GM18870 (cell line): ENCODE measurements at regions not wholly inside any gene's neighbourhood (a gene's known extent, or its start where the extent isn't known, plus 50 kb on each side); places are given as distances from the start of the nearest gene placed in this dataset.

ENCODE experiments used
- ATAC-seq: cut with Tn5 transposase; IDR thresholded peaks from one replicate; pipeline ENCODE4 v1.9.1; 2021; ENCODE audit warnings: moderate library complexity; ENCODE audit not compliant: unreplicated experiment

DNA sequence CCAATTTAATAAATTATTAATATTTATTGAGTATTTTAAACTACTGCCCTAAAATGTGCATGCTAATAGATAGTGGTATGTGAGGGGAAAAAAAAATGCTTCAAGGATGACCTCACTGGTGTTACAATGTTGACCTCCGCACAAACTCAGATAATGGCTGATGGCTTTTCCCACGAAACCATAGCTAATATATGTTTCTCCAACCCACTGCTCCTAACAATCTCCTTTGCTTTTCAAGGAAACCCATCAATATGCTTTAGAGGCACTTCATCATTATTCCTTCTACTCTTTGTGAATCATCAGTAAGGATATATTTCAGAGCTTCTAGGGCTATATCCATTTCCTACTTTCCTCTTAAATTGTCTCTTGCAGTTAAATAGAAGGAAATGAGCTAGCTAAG lies 1752.0 kb upstream of the TENM3 start:
- no peak for ATAC-seq

DNA sequence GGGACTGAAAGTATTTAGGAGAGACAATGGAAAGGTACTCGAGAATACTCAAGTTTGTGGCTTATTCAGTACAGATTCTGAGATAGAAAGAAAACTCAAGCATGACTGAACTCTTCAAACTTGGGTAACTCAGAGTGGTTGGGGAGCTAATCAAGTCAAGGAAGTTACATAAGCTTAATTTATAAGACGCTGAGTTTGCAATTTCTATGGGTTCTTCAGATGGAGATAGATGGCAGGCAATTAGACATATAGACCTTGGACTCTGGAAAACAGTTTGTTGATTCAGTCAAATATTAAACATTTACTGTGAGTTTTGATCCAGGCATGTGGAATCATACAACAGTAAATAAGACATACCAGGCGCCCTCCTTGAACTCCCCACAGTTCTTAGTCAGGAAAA lies 1749.9 kb upstream of the TENM3 start:
- no peak for ATAC-seq

DNA sequence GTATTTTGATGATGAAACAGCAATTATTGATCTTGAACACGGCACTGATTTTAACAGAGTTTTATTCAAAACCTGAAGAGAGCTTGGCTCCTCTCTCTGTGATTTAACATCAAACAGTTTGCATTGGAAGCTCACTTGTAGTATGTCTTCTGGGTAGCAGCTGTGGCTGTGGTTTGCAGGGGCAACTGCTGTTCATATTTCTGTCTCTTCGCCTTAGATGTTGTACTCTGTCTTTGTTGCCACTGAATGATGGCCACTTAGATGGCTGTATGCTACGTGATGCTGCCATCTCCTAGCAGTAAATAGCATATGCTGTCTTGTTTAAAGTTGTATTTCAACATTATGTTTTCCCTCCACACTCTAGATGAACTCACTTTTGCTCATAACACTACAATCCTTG lies 1743.0 kb upstream of the TENM3 start:
- no peak for ATAC-seq

DNA sequence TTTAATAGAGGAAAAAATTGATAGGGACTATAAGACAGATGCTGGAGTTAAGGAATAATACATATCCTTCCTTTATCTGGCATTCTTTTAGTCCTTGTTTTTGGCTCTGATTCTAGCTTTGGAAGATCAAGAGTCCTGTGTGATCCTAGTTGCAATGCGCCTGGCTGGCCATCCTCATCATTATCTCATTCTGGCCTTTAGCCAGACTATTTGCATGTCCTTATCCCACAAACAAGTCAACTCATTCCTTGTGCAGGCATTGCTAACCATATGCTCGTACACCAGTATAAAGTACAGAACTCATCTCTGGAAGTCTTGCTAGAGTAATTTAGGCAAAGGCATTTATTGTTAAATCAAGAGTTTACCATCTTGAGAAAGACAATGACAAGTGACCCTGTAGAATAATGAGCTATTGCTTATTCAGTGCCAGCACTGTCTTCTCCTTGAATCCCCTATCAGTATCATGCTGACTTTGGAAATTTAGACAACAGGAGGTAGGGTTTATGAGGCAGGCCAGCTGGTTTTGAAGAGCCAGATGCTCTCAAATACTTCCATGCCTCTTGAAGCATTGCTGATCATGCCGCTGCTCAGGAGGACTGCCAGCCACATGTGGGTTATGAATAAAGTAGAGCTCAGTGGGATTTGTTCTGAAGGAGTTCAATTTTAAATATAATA lies 1730.3 kb upstream of the TENM3 start:
- ATAC-seq, result no peak

DNA sequence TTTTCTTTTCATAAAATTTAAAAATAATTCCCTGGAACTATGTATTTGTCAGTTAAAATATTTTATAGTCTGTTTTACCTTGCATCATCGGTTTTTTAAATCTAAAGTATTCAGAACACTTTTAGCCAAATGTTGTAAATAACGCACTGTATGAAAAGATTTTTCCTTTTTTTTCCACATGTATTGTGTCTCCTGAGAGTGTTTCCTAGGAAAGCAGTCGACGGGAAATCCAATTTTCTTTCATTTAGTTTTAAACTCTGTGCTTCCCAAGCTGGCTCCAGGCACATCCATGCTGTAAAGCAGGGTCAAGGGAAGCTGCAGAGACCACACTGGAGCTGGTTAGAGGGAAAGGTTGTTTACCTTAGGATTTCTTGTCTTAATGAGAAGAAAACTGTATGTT lies 1724.3 kb upstream of the TENM3 start:
- no peak for ATAC-seq

DNA sequence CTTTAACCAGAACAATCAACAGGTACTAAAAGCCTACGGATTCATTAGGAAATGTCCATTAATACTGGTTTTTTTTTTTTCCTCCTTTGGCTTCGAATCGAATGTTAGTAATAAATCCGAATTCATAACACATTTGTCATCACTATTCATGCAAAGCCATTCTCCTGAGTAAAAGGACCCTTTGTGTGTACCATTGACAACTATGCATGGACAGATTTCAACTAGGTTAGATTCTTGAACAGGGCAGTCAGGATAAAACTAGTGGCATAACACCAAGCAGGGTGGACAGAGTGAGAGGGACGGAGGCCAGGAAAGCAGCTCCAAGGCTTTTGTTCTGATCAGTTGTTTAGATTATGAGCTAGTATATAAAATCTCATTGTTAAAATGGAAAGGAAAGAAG lies 1722.0 kb upstream of the TENM3 start:
- ATAC-seq, result no peak

DNA sequence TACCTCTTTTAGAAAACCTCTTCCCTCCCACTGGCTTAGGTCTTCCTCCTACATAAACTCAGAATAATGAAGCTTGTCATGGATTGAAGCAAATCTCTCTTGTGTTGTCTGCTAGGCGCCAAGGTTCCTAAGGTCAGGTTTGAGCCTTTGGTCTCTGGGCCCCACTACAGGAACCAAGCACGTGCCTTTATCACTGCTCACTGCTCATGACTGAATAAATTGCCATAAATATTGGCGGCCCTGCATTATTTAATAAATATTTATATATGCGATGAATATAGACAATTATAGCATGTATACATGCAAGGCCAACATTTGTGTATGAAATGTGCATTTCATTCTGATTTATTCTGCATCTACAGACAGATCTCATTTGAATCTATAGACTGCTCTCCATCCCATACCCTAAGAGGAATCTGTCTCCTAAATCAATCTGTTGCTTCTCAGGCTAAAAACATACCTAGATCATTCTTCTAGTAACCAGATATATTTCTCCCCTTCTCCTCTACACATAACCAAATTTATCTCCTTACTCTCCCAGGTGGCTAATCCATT lies 1717.6 kb upstream of the TENM3 start:
- no peak for ATAC-seq

DNA sequence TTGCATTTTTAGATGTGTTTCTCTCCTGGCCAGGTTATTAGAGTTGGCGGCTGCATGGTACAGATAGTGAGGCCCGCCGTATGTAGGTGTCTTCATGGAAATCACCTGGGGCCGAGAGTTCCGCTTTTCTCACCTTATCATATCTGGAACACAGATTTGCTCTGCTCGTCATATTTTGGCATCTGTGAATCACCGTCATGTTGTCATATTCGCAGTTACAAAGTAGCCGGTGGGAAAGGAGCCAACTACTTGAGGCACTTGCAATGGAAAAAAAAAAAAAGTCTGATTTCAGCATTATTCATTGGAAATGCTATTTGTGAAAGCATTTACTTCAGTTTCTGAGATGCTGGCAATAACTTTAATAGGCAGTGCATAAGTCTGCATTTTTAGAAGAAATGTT lies 1715.2 kb upstream of the TENM3 start:
- ATAC-seq, result no peak

DNA sequence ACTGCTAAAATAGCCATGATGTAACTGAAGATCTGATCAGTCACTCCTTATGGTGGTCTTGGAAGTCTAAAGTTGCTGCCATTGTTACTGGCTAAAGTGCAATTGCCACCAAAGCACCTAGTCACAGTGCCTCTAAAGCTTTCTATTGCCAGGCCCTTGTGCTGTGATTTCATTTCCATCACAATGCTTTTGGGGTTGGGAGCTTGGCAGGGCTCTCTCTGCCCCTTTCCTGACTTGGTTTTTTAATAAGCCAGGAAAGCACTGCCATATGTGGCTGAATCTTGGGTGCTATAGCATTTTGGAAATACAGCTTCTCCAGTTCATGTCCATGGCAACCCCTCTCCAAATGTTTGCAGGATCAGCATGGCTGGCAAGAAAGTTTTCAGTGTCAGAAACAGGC lies 1712.4 kb upstream of the TENM3 start:
- no peak for ATAC-seq

DNA sequence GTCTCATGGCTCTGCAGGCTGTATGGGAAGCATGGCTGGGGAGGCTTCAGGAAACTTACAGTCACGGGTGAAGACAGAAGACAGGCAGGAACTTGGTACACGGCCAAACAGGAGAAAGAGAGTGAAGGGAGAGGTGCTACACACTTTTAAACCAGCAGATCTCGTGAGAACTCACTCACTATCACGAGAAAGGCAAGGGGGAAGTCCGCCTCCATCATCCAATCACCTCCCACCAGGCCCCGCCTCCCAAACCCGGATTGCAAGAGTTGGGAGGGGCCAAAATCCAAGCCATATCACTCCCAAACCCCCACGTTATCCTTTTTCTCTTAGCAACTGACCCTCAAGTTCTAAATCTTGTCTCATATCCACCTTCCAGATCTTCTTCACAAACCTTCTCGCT lies 1710.5 kb upstream of the TENM3 start:
- no peak for ATAC-seq

DNA sequence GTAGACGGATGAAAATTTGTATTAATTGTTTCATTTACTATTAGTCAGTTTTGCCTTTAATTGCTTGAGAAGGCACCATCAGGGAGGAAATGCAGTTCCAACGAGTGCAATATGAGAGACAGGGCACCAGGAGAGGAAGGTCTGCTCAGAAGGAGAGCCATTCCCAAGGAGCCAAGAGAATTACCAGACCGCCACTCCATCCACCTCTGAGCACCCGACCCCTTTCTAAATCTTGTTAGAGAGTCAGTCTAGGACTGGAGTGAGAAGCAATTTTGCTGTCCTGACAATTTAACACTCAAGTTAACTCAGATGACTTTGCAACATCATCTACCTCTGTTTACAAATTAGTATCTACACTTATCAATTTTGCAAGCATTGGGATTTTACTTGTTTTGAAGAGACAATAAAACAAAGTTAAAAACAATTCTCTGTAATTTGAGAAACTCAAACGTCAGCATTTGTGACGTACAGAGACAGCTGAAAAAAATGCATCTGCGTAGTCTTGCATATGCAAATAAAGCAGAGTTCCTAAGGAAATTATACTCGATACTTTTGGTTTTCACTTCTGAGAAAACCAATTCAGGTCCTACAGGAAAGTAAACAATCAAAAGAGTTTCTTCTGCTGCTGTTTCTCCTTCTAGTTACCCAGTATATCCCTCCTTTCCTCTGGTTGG lies 1704.7 kb upstream of the TENM3 start:
- ATAC-seq, result no peak

DNA sequence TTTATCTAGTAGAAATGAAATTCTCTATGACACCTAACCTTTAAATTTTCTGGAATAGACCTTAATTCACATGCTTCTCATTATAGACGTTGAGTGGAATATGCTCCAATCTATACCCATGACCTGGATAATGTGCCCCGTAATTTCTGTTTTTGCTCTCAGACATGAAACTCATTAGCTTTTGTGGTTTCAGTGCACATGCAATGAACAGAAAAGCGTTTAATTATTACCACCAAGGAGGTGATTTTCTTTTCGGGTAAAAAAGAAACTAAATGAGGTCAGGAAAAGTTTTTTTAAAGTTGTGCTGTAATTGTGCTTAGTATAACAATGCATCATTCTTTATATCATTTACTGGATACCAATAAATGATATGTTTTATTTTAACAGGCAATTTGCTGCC lies 1703.9 kb upstream of the TENM3 start:
- peak; percentile 81 for ATAC-seq

DNA sequence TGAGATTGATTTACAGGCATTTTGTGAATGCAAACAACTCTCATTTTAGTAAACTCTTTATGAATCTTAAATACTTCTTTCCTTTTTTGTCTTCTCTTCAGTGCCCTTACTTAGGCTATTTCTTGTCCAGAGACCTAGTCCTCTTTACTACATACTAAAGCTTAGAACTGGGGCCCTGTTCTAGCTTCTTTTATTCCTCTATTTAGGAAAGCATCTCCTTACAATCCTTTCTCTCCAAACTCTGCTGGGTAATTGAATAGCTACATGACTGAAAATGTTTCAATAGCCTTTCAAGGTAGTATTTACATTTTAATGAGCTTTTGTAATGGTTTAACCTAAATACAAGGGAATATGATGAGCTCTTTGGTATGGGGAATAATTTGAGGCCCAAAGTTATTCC lies 1701.5 kb upstream of the TENM3 start:
- ATAC-seq, result no peak

DNA sequence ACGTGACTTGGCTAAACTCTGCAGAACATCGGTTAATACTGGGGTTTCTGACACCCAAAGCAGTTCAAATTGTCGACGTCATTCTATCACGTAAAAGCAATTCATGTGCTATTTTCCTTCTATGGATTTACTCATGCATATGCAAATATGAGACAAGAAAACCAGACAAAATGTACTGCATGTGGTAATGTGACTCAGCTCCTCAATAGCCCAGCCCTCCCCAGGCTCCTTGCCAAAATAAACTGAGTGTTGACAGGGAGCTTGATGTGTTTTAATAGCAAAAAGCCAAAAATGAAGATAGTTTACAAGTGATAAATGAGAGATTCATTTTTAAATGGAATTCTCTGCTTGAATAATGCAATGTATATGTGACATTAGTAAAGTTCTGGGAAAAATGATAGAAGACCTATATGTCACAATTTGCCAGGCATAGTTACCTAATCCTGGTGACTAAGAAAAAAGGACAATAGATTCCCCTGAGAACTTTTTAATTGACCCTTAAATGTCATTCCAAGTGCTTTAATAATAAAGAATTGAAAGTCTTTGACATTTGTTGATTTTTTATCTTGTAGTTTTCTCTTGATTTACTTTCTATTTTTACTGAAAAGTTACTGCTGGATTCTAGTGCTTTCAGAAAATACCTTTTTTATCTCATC lies 1700.6 kb upstream of the TENM3 start:
- ATAC-seq, result peak; percentile 39

DNA sequence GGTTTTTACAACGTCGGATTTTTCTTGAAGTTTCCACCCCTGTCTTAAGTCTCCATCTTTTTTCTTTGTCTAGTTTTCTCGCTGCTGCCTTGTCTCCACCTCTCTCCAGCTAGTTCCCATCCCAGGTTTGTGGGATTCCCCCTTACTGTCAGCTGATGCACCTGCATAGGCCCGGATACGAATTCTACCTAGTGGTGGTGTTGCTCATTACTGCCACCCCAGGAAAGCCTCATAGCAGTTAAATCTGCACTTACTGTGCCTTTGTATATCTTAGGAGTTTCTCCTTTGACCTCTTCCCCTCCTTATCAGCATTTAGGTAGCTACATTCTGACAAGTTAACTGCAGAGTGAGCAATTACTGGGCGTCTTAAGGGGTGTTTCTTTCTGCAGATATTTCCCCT lies 1693.1 kb upstream of the TENM3 start:
- no peak for ATAC-seq

DNA sequence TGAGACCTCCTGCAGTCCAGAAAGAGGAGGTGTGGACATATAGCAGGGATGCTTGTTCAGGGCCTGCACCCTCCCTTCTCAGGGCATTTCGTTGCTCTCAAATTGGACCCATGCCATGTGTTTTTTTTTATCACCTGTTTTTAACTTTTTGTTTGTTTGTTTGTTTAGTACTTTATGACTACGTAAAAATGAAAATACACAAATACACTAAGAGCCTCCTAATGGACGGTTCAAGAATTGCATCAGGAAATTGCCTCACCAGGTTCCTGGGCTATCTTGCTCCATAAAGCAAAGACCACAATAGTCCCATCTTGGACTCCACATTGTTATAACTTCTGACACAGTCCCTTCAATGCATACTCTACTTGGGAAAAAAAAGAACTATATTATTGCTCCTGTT lies 1685.9 kb upstream of the TENM3 start:
- no peak for ATAC-seq

DNA sequence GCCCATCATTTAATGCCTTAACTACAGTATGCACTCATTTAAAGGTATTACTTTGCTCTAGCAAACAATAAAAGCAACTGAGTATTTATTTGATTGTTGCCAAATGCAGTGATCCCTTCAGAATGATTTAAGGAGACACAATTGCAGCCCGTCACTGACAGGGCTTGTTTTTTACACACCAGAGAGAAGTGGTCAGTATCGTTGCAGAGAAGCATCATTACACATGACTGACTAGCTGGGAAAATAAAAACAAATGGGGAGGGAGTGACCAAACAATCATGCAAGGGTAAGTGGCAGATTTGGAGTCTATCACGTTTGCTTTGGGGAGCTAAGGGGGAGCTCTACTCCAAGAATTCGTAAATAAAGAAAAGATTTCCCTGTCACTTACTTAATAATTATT lies 1685.3 kb upstream of the TENM3 start:
- ATAC-seq, result no peak

DNA sequence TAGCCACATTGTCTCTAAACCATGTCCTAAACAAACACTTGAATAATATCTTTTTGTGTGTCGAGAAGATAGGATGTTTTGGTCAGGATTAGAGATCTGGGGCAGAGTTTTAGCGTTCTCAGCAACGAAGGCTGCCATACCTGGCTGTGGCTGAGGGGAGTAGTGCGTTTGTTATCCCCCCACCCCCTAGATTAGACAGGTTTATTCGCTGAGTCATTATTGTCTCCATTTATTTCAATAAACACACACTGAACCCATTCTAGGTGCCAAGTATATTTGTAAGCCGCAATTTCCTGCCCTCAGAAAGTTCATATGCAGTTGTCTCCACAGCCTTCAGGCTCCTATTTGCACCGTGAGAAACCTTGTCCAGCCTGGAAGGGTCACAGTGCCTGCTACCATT lies 1684.8 kb upstream of the TENM3 start:
- ATAC-seq, result no peak

DNA sequence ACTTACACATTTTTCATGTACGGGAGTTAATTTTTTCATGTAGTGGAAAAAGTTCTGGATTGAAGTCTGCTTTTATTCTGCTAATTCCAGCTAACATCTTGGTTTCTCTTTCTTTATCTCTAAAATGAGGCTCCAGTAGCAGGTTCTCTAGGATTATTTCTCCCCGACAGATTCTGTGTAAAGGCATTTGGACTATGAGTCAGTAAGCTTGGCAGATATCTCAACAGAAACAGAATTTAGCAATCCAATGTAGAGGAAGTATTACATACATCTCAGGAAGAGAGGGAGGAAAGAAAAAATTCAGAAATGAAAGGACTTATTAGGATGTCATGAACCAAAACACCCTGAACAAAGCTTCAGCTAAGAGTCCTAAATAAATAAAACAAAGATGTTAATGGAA lies 1682.3 kb upstream of the TENM3 start:
- ATAC-seq, result no peak

DNA sequence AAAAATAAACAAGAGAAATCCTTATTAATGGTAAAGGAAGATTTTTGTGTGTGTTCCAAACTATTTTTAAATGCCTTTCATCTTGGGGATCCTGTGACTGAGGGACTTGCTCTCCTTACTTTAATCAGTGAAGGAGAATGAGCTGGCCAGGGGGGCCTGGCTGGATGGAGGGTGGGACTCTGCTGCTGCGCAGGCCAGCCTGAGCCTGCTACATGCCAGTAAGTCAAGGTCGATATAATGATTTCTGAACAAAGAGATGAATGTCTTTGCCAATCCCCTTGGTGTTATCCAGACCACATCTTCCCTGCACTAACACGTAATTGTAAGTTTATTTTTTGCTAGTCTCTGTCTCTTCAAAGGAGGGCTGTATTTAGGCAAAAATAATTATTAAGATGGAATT lies 1679.2 kb upstream of the TENM3 start:
- ATAC-seq, result no peak

DNA sequence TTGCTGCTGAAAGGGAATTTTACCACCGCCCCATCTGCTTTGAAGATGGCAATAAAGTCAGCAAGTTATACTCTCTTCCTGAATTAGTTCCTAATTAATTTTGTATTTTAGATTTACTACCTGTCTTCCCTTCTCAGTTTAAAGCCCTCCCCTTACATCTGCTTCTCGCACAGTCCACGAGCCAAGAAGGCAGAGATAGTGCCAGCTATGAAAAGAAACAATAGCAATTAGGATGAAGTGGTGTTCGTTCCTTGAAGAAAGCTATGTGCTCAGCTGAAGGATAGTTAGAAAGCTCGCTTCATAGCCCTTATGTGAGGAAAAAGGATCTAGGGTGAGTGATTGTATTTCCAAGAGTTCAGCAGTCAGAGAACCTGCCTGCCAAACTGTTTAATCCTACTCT lies 1678.8 kb upstream of the TENM3 start:
- no peak for ATAC-seq

DNA sequence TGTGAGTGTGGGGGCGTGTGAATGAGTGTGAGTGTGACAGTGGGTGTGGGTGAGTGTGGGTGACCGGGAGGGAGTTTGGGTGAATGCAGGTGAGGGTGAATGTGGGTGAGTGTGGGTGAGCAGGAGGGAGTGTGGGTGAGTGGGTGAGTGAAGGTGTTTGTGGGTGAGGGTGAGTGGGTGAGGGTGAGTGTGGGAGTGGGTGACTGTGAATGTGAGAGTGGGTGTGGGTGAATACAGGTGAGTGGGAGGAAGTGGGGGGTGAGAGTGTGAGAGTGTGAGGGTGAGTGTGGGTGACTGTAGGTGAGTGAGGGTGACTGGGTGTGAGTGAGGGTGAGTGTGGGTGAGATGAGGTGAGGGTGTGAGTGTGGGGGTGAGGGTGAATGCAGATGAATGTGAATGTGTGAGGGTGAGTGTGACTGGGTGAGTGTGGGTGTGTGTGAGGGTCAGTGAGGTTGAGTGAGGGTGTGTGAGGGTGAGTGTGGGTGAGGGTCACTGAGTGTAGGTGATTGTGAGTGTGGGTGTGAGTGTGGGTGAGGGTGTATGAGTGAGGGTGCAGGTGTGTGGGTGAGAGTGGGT lies 1677.3 kb upstream of the TENM3 start:
- ATAC-seq, result no peak
